WTC11 (cell line): ENCODE measurements at regions not wholly inside any gene's neighbourhood (a gene's known extent, or its start where the extent isn't known, plus 50 kb on each side); places are given as distances from the start of the nearest gene placed in this dataset.
A peak's percentile ranks its signal among the peaks of the same experiment; 100 is the strongest.

Experiments
- ATAC-seq: fragments of 200-7000 bp; cut with Tn5 transposase; 2 replicates; pipeline ENCODE4 v1.10.0; 2021; ENCODE audit warnings: mild to moderate bottlenecking, moderate library complexity
- CTCF ChIA-PET: fragments of 300-600 bp; sonication (Branson Sonifier 250); formaldehyde crosslinking; loops from one replicate; lab custom pipeline; 2021; ENCODE audit warnings: antibody characterized with exemption; lab: Charles Lee
- POLR2A ChIA-PET: fragments of 350-600 bp; sonication (Branson Sonifier 250); formaldehyde crosslinking; loops from one replicate; lab custom pipeline; 2021; ENCODE audit warnings: antibody characterized with exemption; lab: Charles Lee
- DNase-seq: peaks from one replicate; pipeline ENCODE4 v3.0.0; 2021; ENCODE audit warnings: low spot score
- H3K27ac Mint-ChIP-seq: 2 replicates; pipeline ENCODE4 v1.8.0; 2021; ENCODE audit warnings: mixed read lengths
- H3K27me3 Mint-ChIP-seq: 2 replicates; pipeline ENCODE4 v1.8.0; 2021; ENCODE audit warnings: low read depth, mild to moderate bottlenecking, moderate library complexity, mixed read lengths
- H3K36me3 Mint-ChIP-seq: 2 replicates; pipeline ENCODE4 v1.8.0; 2021; ENCODE audit warnings: mixed read lengths
- H3K4me1 Mint-ChIP-seq: 2 replicates; pipeline ENCODE4 v1.8.0; 2022; ENCODE audit warnings: mixed read lengths
- H3K4me3 Mint-ChIP-seq: 2 replicates; pipeline ENCODE4 v1.8.0; 2021; ENCODE audit warnings: mild to moderate bottlenecking, moderate library complexity, mixed read lengths
- H3K9me3 Mint-ChIP-seq: 2 replicates; pipeline ENCODE4 v1.8.0; 2021; ENCODE audit warnings: mixed read lengths
- CREM ChIP-seq: sonication (generic); formaldehyde crosslinking; IDR thresholded peaks from 2 replicates; pipeline ENCODE4 v1.8.1; 2022; ENCODE audit warnings: mild to moderate bottlenecking, missing genetic modification reagents, moderate library complexity
- CTCF ChIP-seq: fragments of 200-600 bp; IDR thresholded peaks from 2 replicates; pipeline ENCODE4 v1.8.0; 2022; ENCODE audit warnings: antibody characterized with exemption
- GRHL2 ChIP-seq: fragments of 250-450 bp; sonication (Bioruptor Pico); IDR thresholded peaks from 2 replicates; pipeline ENCODE4 v1.8.0; 2022; ENCODE audit warnings: mild to moderate bottlenecking, moderate library complexity; ENCODE audit not compliant: insufficient replicate concordance, severe bottlenecking
- MLX ChIP-seq: sonication (generic); formaldehyde crosslinking; IDR thresholded peaks from 2 replicates; pipeline ENCODE4 v1.8.1; 2023; ENCODE audit warnings: mild to moderate bottlenecking, missing genetic modification reagents, moderate library complexity
- NR1H2 ChIP-seq: sonication (generic); formaldehyde crosslinking; IDR thresholded peaks from 2 replicates; pipeline ENCODE4 v1.9.0; 2021; ENCODE audit warnings: mild to moderate bottlenecking, moderate library complexity, missing genetic modification reagents
- NR2C2 ChIP-seq: sonication (generic); formaldehyde crosslinking; IDR thresholded peaks from 2 replicates; pipeline ENCODE4 v1.8.0; 2022; ENCODE audit warnings: mild to moderate bottlenecking, missing genetic modification reagents
- NR3C1 ChIP-seq: sonication (generic); formaldehyde crosslinking; conservative IDR thresholded peaks from 2 replicates; pipeline ENCODE4 v1.8.1; 2023; ENCODE audit warnings: low read depth, mild to moderate bottlenecking, missing genetic modification reagents
- PRRX2 ChIP-seq: fragments of 250-450 bp; sonication (Bioruptor Pico); IDR thresholded peaks from 2 replicates; pipeline ENCODE4 v1.8.0; 2021; ENCODE audit warnings: mild to moderate bottlenecking
- TCF7 ChIP-seq: sonication (generic); formaldehyde crosslinking; IDR thresholded peaks from 2 replicates; pipeline ENCODE4 v1.8.0; 2022; ENCODE audit warnings: mild to moderate bottlenecking, low read depth, missing genetic modification reagents, moderate library complexity
- ZBTB21 ChIP-seq: sonication (generic); formaldehyde crosslinking; IDR thresholded peaks from 2 replicates; pipeline ENCODE4 v1.8.1; 2023; ENCODE audit warnings: mild to moderate bottlenecking, missing genetic modification reagents, borderline replicate concordance
- ZNF416 ChIP-seq: fragments of 250-450 bp; sonication (Bioruptor Pico); IDR thresholded peaks from 2 replicates; pipeline ENCODE4 v1.9.0; 2021; ENCODE audit warnings: mild to moderate bottlenecking, inconsistent platforms
- ZNF532 ChIP-seq: fragments of 250-450 bp; sonication (Bioruptor Pico); IDR thresholded peaks from 2 replicates; pipeline ENCODE4 v1.9.0; 2021; ENCODE audit warnings: mild to moderate bottlenecking, borderline replicate concordance

GRCh38 chr2:12047761-12048160 is 301.3 kb downstream of the LPIN1 start (continued):
- no peak for TF ChIP-seq PRRX2 (CRISPR knock-in tag)
- TF ChIP-seq ZNF416 (CRISPR knock-in tag), result no peak
- no peak for TF ChIP-seq CTCF
- TF ChIP-seq ZBTB21 (CRISPR knock-in tag), result no peak

GRCh38 chr2:12048550-12048949 is 302.1 kb downstream of the LPIN1 start:
- POLR2A ChIA-PET, result no interaction called here
- ATAC-seq, result peak; percentile 95

More at GRCh38 chr2:12048550-12048949, 302.1 kb downstream of the LPIN1 start:
- DNase-seq, result peak; percentile 35
- H3K4me3 Mint-ChIP-seq, result no peak overlapping the region
- no peak overlapping the region for H3K27ac Mint-ChIP-seq
- no peaks in the 10 kb centered on the region for H3K27me3 Mint-ChIP-seq
- CTCF ChIA-PET, result interaction anchor here (0.7 to 1.8 kb wide), 11 partner anchors 9 to 959 kb away, joined by 3 to 16 read pairs (median 6); no protein-coding TSS in a partner anchor
- TF ChIP-seq MLX (no peak), NR2C2 (CRISPR knock-in tag) (no peak), NR3C1 (CRISPR knock-in tag) (no peak), GRHL2 (CRISPR knock-in tag) (no peak), CREM (CRISPR knock-in tag) (no peak), NR1H2 (CRISPR knock-in tag) (no peak), CTCF (no peak), TCF7 (CRISPR knock-in tag) (no peak), ZNF532 (CRISPR knock-in tag) (peak; percentile 22; the same call in 1 of the 2 replicates)
- H3K9me3 Mint-ChIP-seq, result peaks cover 10% of the 10 kb centered on the region
- H3K36me3 Mint-ChIP-seq, result peaks cover under 1% of the 10 kb centered on the region; the same call in 1 of the 2 replicates
- H3K4me1 Mint-ChIP-seq, result peaks cover 16% of the 10 kb centered on the region
